ENCODE measurements at regions not wholly inside any gene's neighbourhood (a gene's known extent, or its start where the extent isn't known, plus 50 kb on each side); places are given as distances from the start of the nearest gene placed in this dataset.

DNA sequence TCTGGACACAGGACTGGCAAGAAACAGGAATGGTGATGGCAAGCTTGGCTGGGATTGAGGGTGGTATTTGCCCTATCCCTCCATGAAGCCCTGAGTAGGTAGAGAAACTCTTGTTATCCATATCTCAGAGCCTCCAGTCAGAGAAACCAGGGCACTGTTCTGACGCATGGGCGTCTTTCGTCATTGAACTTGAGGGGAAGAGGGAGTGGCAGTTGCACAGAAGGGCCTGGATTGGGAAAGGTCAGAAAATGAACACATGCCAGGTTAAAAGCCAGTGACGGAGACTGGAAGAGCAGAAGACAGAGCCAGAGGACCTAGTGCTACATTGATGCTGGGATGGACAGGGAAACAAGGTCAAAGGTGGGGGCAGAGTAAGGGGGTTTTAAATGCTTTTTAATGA lies 516.7 kb downstream of the PLPP3 start:
- DNase-seq (ENCODE audit: low read depth in 2 of 2) = no peak
- no peaks in the 10 kb centered on the region for H3K36me3 ChIP-seq (ENCODE audit: control insufficient read depth, insufficient read depth, low read length)

DNA sequence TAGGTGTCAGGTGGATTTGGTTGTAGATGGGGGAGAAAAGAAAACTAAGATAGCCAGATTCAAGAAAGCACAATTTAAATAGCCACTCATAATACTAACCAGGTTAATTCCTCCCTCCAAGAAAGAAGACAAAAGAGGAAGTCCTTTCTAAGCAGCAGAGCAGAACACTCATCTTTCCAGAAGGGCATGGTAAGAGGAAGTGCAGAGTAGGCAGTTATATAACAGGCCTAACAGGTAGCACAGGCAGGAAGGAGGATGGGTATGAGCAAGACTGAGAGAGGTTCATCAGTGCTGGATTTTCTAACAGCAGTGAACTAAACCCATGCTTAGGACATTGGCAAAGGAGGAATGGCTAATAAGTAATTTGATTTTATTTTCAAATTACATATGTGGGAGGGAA lies 517.5 kb downstream of the PLPP3 start:
- H3K36me3 ChIP-seq (ENCODE audit: control insufficient read depth, insufficient read depth, low read length) = no peaks in the 10 kb centered on the region
- H3K27me3 ChIP-seq (ENCODE audit: control insufficient read depth, insufficient read depth, low read length) = no peaks in the 10 kb centered on the region
- no peaks in the 10 kb centered on the region for H4K20me1 ChIP-seq (ENCODE audit: control insufficient read depth, extremely low read depth, insufficient read depth, low read length)
- no peaks in the 10 kb centered on the region for H3K9me3 ChIP-seq (ENCODE audit: control insufficient read depth, insufficient read depth, low read depth, low read length)
- no peak overlapping the region for H2AFZ ChIP-seq (ENCODE audit: low read length)
- no peak overlapping the region for H3K9ac ChIP-seq (ENCODE audit: insufficient read depth, low read length)
- no peak overlapping the region for H3K27ac ChIP-seq (ENCODE audit: insufficient read depth, low read length)
- H3K79me2 ChIP-seq (ENCODE audit: control insufficient read depth, insufficient read depth, low read length) = no peaks in the 10 kb centered on the region
- H3K4me2 ChIP-seq (ENCODE audit: extremely low read depth, insufficient read depth, low read length) = no peak overlapping the region
- no peak overlapping the region for H3K4me3 ChIP-seq (replicated peaks in 1 of 4; ENCODE audit: control extremely low read depth in 1 of 4, insufficient read depth in 1 of 4, low read depth in 3 of 4, low read length in 4 of 4)
- TF ChIP-seq EZH2 (IDR thresholded peaks at IDR 0.05; ENCODE audit: low read length, missing control alignments) = no peak
- TF ChIP-seq, protein P1, sequence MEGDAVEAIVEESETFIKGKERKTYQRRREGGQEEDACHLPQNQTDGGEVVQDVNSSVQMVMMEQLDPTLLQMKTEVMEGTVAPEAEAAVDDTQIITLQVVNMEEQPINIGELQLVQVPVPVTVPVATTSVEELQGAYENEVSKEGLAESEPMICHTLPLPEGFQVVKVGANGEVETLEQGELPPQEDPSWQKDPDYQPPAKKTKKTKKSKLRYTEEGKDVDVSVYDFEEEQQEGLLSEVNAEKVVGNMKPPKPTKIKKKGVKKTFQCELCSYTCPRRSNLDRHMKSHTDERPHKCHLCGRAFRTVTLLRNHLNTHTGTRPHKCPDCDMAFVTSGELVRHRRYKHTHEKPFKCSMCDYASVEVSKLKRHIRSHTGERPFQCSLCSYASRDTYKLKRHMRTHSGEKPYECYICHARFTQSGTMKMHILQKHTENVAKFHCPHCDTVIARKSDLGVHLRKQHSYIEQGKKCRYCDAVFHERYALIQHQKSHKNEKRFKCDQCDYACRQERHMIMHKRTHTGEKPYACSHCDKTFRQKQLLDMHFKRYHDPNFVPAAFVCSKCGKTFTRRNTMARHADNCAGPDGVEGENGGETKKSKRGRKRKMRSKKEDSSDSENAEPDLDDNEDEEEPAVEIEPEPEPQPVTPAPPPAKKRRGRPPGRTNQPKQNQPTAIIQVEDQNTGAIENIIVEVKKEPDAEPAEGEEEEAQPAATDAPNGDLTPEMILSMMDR (conservative IDR thresholded peaks at IDR 0.05 in 1 of 2, IDR thresholded peaks at IDR 0.05 in 1 of 2; ENCODE audit: low read depth in 1 of 2, low read length in 2 of 2) = no peak
- no peak for DNase-seq (ENCODE audit: low read depth in 2 of 2)
- H3K4me1 ChIP-seq (ENCODE audit: control insufficient read depth, extremely low read depth, insufficient read depth, low read length) = peaks cover 4% of the 10 kb centered on the region

More for the DNA sequence above, 516.7 kb downstream of the PLPP3 start:
- Histone ChIP-seq H3K27me3 (ENCODE audit: control insufficient read depth, insufficient read depth, low read length) (no peaks in the 10 kb centered on the region), H3K4me3 (replicated peaks in 1 of 4; ENCODE audit: control extremely low read depth in 1 of 4, insufficient read depth in 1 of 4, low read depth in 3 of 4, low read length in 4 of 4) (no peak overlapping the region), H3K27ac (ENCODE audit: insufficient read depth, low read length) (no peak overlapping the region), H2AFZ (ENCODE audit: low read length) (no peak overlapping the region), H3K9ac (ENCODE audit: insufficient read depth, low read length) (no peak overlapping the region), H3K4me1 (ENCODE audit: control insufficient read depth, extremely low read depth, insufficient read depth, low read length) (peaks cover 4% of the 10 kb centered on the region), H3K9me3 (ENCODE audit: control insufficient read depth, insufficient read depth, low read depth, low read length) (no peaks in the 10 kb centered on the region), H4K20me1 (ENCODE audit: control insufficient read depth, extremely low read depth, insufficient read depth, low read length) (no peaks in the 10 kb centered on the region), H3K4me2 (ENCODE audit: extremely low read depth, insufficient read depth, low read length) (no peak overlapping the region), H3K79me2 (ENCODE audit: control insufficient read depth, insufficient read depth, low read length) (no peaks in the 10 kb centered on the region)
- TF ChIP-seq, protein P1 (conservative IDR thresholded peaks at IDR 0.05 in 1 of 2, IDR thresholded peaks at IDR 0.05 in 1 of 2; ENCODE audit: low read depth in 1 of 2, low read length in 2 of 2) = no peak
- no peak for TF ChIP-seq EZH2 (IDR thresholded peaks at IDR 0.05; ENCODE audit: low read length, missing control alignments)

- no peaks in the 10 kb centered on the region for H4K20me1 ChIP-seq (ENCODE audit: control insufficient read depth, extremely low read depth, insufficient read depth, low read length)
- TF ChIP-seq, protein P1 (conservative IDR thresholded peaks at IDR 0.05 in 1 of 2, IDR thresholded peaks at IDR 0.05 in 1 of 2; ENCODE audit: low read depth in 1 of 2, low read length in 2 of 2) = no peak
- TF ChIP-seq EZH2 (IDR thresholded peaks at IDR 0.05; ENCODE audit: low read length, missing control alignments) = no peak
- H3K4me3 ChIP-seq (replicated peaks in 1 of 4; ENCODE audit: control extremely low read depth in 1 of 4, insufficient read depth in 1 of 4, low read depth in 3 of 4, low read length in 4 of 4) = no peak overlapping the region
- H3K27ac ChIP-seq (ENCODE audit: insufficient read depth, low read length) = no peak overlapping the region
- H3K36me3 ChIP-seq (ENCODE audit: control insufficient read depth, insufficient read depth, low read length) = no peaks in the 10 kb centered on the region
- H3K4me2 ChIP-seq (ENCODE audit: extremely low read depth, insufficient read depth, low read length) = no peak overlapping the region
- H3K9me3 ChIP-seq (ENCODE audit: control insufficient read depth, insufficient read depth, low read depth, low read length) = no peaks in the 10 kb centered on the region
- H3K4me1 ChIP-seq (ENCODE audit: control insufficient read depth, extremely low read depth, insufficient read depth, low read length) = peaks cover 4% of the 10 kb centered on the region
- no peak overlapping the region for H2AFZ ChIP-seq (ENCODE audit: low read length)
- H3K79me2 ChIP-seq (ENCODE audit: control insufficient read depth, insufficient read depth, low read length) = no peaks in the 10 kb centered on the region
- no peaks in the 10 kb centered on the region for H3K27me3 ChIP-seq (ENCODE audit: control insufficient read depth, insufficient read depth, low read length)
- DNase-seq (ENCODE audit: low read depth in 2 of 2) = peak; percentile 48 to 85
- H3K9ac ChIP-seq (ENCODE audit: insufficient read depth, low read length) = no peak overlapping the region
These were observed 518.5 kb downstream of the PLPP3 start for GRCh38 chr1:56060906-56061305.
